Glomerular endothelial cell (primary cell): ENCODE measurements at regions not wholly inside any gene's neighbourhood (a gene's known extent, or its start where the extent isn't known, plus 50 kb on each side); places are given as distances from the start of the nearest gene placed in this dataset.
"Not testable (repeated sequence)": the region's sequence is repeated elsewhere in the genome, so short reads cannot be mapped to it uniquely, and the experiment has no call there.

Experiments
- DNase-seq: peaks from one replicate; pipeline ENCODE4 v3.0.0-alpha.2; 2011; ENCODE audit warnings: low read depth, low spot score; ENCODE audit errors: extremely low read depth

GRCh38 chr6:80946402-80946801, 806.1 kb downstream of the TENT5A start:
- no peak for DNase-seq

- no peak for DNase-seq
Observed at GRCh38 chr6:80942911-80943310, 809.6 kb downstream of the TENT5A start.

- DNase-seq: no peak
Observed at GRCh38 chr6:80940976-80941375, 811.5 kb downstream of the TENT5A start.

- no peak for DNase-seq
Observed at GRCh38 chr6:80940571-80940970, 811.9 kb downstream of the TENT5A start.

GRCh38 chr6:80939898-80940297, 812.6 kb downstream of the TENT5A start:
- DNase-seq: no peak

- no peak for DNase-seq
Observed at GRCh38 chr6:80939480-80939879, 813.0 kb downstream of the TENT5A start.

- no peak for DNase-seq
Observed at GRCh38 chr6:80938131-80938530, 814.4 kb downstream of the TENT5A start.

- no peak for DNase-seq
Observed at GRCh38 chr6:80932359-80932758, 820.1 kb downstream of the TENT5A start.

- DNase-seq: no peak
Observed at GRCh38 chr6:80930376-80930775, 822.1 kb downstream of the TENT5A start.

GRCh38 chr6:80923816-80924215, 817.3 kb downstream of the BCKDHB start:
- no peak for DNase-seq

GRCh38 chr6:80922916-80923455, 816.5 kb downstream of the BCKDHB start:
- no peak for DNase-seq

- no peak for DNase-seq
Observed at GRCh38 chr6:80921861-80922460, 815.5 kb downstream of the BCKDHB start.

GRCh38 chr6:80907831-80908230, 801.4 kb downstream of the BCKDHB start:
- no peak for DNase-seq

- no peak for DNase-seq
Observed at GRCh38 chr6:80903711-80904110, 797.2 kb downstream of the BCKDHB start.

- DNase-seq: no peak
Observed at GRCh38 chr6:80886475-80886874, 780.0 kb downstream of the BCKDHB start.

- no peak for DNase-seq
Observed at GRCh38 chr6:80872951-80873308, 766.5 kb downstream of the BCKDHB start.

GRCh38 chr6:80872199-80872950, 765.9 kb downstream of the BCKDHB start:
- no peak for DNase-seq

- DNase-seq: no peak
Observed at GRCh38 chr6:80862756-80863155, 756.3 kb downstream of the BCKDHB start.

- no peak for DNase-seq
Observed at GRCh38 chr6:80860107-80860506, 753.6 kb downstream of the BCKDHB start.

- DNase-seq: not testable (repeated sequence)
Observed at GRCh38 chr6:80847973-80848372, 741.5 kb downstream of the BCKDHB start.

GRCh38 chr6:80832337-80832736, 725.9 kb downstream of the BCKDHB start:
- DNase-seq: no peak

GRCh38 chr6:80793411-80793810, 686.9 kb downstream of the BCKDHB start:
- no peak for DNase-seq
